K562 (cell line): ENCODE measurements at regions not wholly inside any gene's neighbourhood (a gene's known extent, or its start where the extent isn't known, plus 50 kb on each side); places are given as distances from the start of the nearest gene placed in this dataset.

ENCODE experiments used
- ATAC-seq: fragments of 200-7000 bp; cut with Tn5 transposase; 3 replicates; pipeline ENCODE4 v1.9.1; 2020; ENCODE audit warnings: moderate library complexity
- BruUV-seq: library from RNA; stranded (reverse); fragments of 400-500 nt; replicated peaks from 2 replicates; lab custom pipeline; 2021; lab: Mats Ljungman, UMichigan
- CTCF ChIA-PET: fragments of 300-600 bp; formaldehyde crosslinking; extraction: SDS; loops from one replicate; lab custom pipeline; 2021; ENCODE audit warnings: low intra/inter-chr PET ratio; lab: Yijun Ruan, JAX
- POLR2A ChIA-PET: fragments of 300-600, 350-650 bp; sonication (Branson Sonifier 250); formaldehyde crosslinking; extraction: SDS; loops from one replicate; lab custom pipeline; 2021; ENCODE audit warnings: antibody characterized with exemption, inconsistent platforms; lab: Yijun Ruan, JAX
- DNase-seq, 4 experiments: peaks; one replicate each; pipeline versions ENCODE4 v3.0.0 to v3.0.0-alpha.2; 2011 to 2018; ENCODE audit warnings: low spot score in 3 of 4, mixed read lengths in 3 of 4; ENCODE audit errors: extremely low read depth in 1 of 4
- FAIRE-seq: peaks from 2 replicates; lab custom pipeline; 2011; peaks lifted over from hg19 to GRCh38; lab: Jason Lieb, UNC
- H2AFZ ChIP-seq: 2 replicates; pipeline ENCODE4 v1.6.0; 2011; ENCODE audit warnings: low read depth, low read length, control low read depth, inconsistent platforms
- H3K27ac ChIP-seq: fragments of 200-600 bp; 3 replicates; pipeline ENCODE4 v1.8.0; 2011; ENCODE audit warnings: low read depth, mild to moderate bottlenecking, control low read depth, inconsistent platforms, low read length, moderate library complexity, mixed read lengths; ENCODE audit errors: extremely low read depth
- H3K27me3 ChIP-seq, 2 experiments: fragments of 300-600 bp in 1 of 2; 2 replicates in 1 of 2; 3 replicates in 1 of 2; pipeline versions ENCODE4 v1.6.0 to v1.8.0; 2011; ENCODE audit warnings: inconsistent platforms in 2 of 2, low read length in 2 of 2, mild to moderate bottlenecking in 1 of 2, mixed read lengths in 1 of 2, moderate library complexity in 1 of 2; ENCODE audit not compliant: control insufficient read depth in 2 of 2, insufficient read depth in 2 of 2
- H3K36me3 ChIP-seq: fragments of 300-600 bp; 3 replicates; pipeline ENCODE4 v1.8.0; 2011; ENCODE audit warnings: mild to moderate bottlenecking, low read length, inconsistent platforms; ENCODE audit not compliant: control insufficient read depth, insufficient read depth
- H3K4me1 ChIP-seq, 2 experiments: fragments of 200-600 bp in 1 of 2; replicated peaks in 1 of 2; 2 replicates in 1 of 2; 3 replicates in 1 of 2; pipeline versions ENCODE4 v1.5.1 to v1.8.0; 2011; ENCODE audit warnings: inconsistent platforms in 2 of 2, low read length in 2 of 2, mild to moderate bottlenecking in 1 of 2, mixed read lengths in 1 of 2, moderate library complexity in 1 of 2; ENCODE audit not compliant: control insufficient read depth in 2 of 2, insufficient read depth in 2 of 2
- H3K4me2 ChIP-seq: 2 replicates; pipeline ENCODE4 v1.6.1; 2011; ENCODE audit warnings: low read length, control low read depth, inconsistent platforms, mixed read lengths; ENCODE audit not compliant: insufficient read depth
- H3K4me3 ChIP-seq: fragments of 200-600 bp; sonication (generic), shearing (Covaris generic); 2 replicates; pipeline ENCODE4 v1.5.1; 2016; ENCODE audit warnings: control low read depth, inconsistent platforms
- H3K79me2 ChIP-seq: fragments of 200-600 bp; 3 replicates; pipeline ENCODE4 v1.8.0; 2011; ENCODE audit warnings: low read length, inconsistent platforms; ENCODE audit not compliant: control insufficient read depth, insufficient read depth
- H3K9ac ChIP-seq, 2 experiments: 2 replicates each; pipeline versions ENCODE4 v1.6.0 to v1.6.1; 2011; ENCODE audit warnings: low read depth in 2 of 2, low read length in 2 of 2, control low read depth in 1 of 2, inconsistent platforms in 1 of 2, mild to moderate bottlenecking in 1 of 2, mixed read lengths in 1 of 2; ENCODE audit not compliant: insufficient read depth in 1 of 2
- H3K9me1 ChIP-seq: one replicate; pipeline ENCODE4 v1.6.0; 2011; ENCODE audit warnings: inconsistent platforms, mild to moderate bottlenecking, low read length, moderate library complexity; ENCODE audit not compliant: control insufficient read depth, insufficient read depth
- H3K9me3 ChIP-seq: replicated peaks from 2 replicates; pipeline ENCODE4 v1.5.1; 2011; ENCODE audit warnings: low read depth, low read length, inconsistent platforms; ENCODE audit not compliant: control insufficient read depth, insufficient read depth
- H4K20me1 ChIP-seq: replicated peaks from 2 replicates; pipeline ENCODE4 v1.6.1; 2011; ENCODE audit warnings: low read length, inconsistent platforms, mixed read lengths; ENCODE audit not compliant: control insufficient read depth, insufficient read depth
- FOSL1 ChIP-seq: fragments of 200-800 bp; sonication (Bioruptor generic); conservative IDR thresholded peaks from 2 replicates; pipeline ENCODE4 v1.6.1; 2016; ENCODE audit warnings: missing genetic modification characterization, missing compliant biosample characterization
- FOXJ2 ChIP-seq: fragments of 200-800 bp; sonication (Bioruptor generic); IDR thresholded peaks from 2 replicates; pipeline ENCODE4 v1.6.1; 2016; ENCODE audit warnings: missing genetic modification characterization, missing compliant biosample characterization
- GATA2 ChIP-seq: sonication (generic); formaldehyde crosslinking; IDR thresholded peaks from 2 replicates; pipeline ENCODE4 v1.4.0; 2020; ENCODE audit warnings: mild to moderate bottlenecking, missing genetic modification reagents
- NR2C2 ChIP-seq, 2 experiments: fragments of 200-800 bp in 1 of 2; sonication (Bioruptor generic) in 1 of 2; sonication (generic) in 1 of 2; formaldehyde crosslinking in 1 of 2; IDR thresholded peaks; 2 replicates each; pipeline versions ENCODE4 v1.6.1 to v1.8.0; 2016 to 2022; ENCODE audit warnings: mild to moderate bottlenecking in 1 of 2, missing compliant biosample characterization in 1 of 2, missing genetic modification characterization in 1 of 2, missing genetic modification reagents in 1 of 2
- PCBP1 ChIP-seq: fragments of 200-400 bp; formaldehyde crosslinking; IDR thresholded peaks from 2 replicates; pipeline ENCODE4 v1.6.1; 2018; ENCODE audit warnings: mild to moderate bottlenecking, low read depth, low read length; ENCODE audit not compliant: poor library complexity, severe bottlenecking
- PML ChIP-seq: IDR thresholded peaks from 2 replicates; pipeline ENCODE4 v1.6.1; 2012; ENCODE audit warnings: low read length, inconsistent platforms
- POLR3G ChIP-seq: IDR thresholded peaks from 2 replicates; pipeline ENCODE4 v1.6.1; 2011; ENCODE audit not compliant: insufficient read length, insufficient replicate concordance; ENCODE audit errors: extremely low read depth
- SIX5 ChIP-seq, 2 experiments: IDR thresholded peaks; 2 replicates each; pipeline ENCODE4 v1.6.1; 2011; ENCODE audit warnings: low read length in 2 of 2, borderline replicate concordance in 1 of 2, low read depth in 1 of 2, mild to moderate bottlenecking in 1 of 2, moderate library complexity in 1 of 2; ENCODE audit not compliant: insufficient read depth in 1 of 2
- SMARCC2 ChIP-seq: fragments of 450-650 bp; IDR thresholded peaks from 2 replicates; pipeline ENCODE4 v1.6.1; 2017; ENCODE audit warnings: antibody characterized with exemption, moderate library complexity, mild to moderate bottlenecking, low read depth
- SNIP1 ChIP-seq: fragments of 450-650 bp; IDR thresholded peaks from 2 replicates; pipeline ENCODE4 v1.7.1; 2017; ENCODE audit warnings: low read depth, mild to moderate bottlenecking
- ZNF668 ChIP-seq: fragments of 250-450 bp; sonication (Bioruptor Pico); IDR thresholded peaks from 2 replicates; pipeline ENCODE4 v1.8.0; 2022; ENCODE audit warnings: mild to moderate bottlenecking, inconsistent platforms
- WGBS: fragments of 100-300 bp; shearing (Covaris generic); methylation state at CpG from one replicate; pipeline ENCODE4 v1.1.6; 2016; ENCODE audit warnings: low coverage, mixed read lengths; ENCODE audit not compliant: insufficient coverage; ENCODE audit errors: missing lambda C conversion rate; 5-methylcytosine and 5-hydroxymethylcytosine counted together
- in situ Hi-C: fragments of 300-500 bp; cut with MboI; formaldehyde crosslinking; loops from 4 replicates; pipeline ENCODE4 v1.15.0; 2018; ENCODE audit warnings: inconsistent platforms, mixed read lengths
- intact Hi-C: fragments of 100-400 bp; cut with micrococcal nuclease; formaldehyde crosslinking; loops from 2 replicates; pipeline ENCODE4 v1.14.2; 2022
- TF ChIP-seq, protein P1 (sequence below): fragments of 250-450 bp; sonication (Bioruptor Pico); IDR thresholded peaks from 2 replicates; pipeline ENCODE4 v1.5.0; 2021; ENCODE audit warnings: mild to moderate bottlenecking, moderate library complexity
- TF ChIP-seq, protein P2 (sequence below): sonication (generic); formaldehyde crosslinking; IDR thresholded peaks from 2 replicates; pipeline ENCODE4 v1.8.0; 2022; ENCODE audit warnings: mild to moderate bottlenecking, missing genetic modification reagents

DNA sequence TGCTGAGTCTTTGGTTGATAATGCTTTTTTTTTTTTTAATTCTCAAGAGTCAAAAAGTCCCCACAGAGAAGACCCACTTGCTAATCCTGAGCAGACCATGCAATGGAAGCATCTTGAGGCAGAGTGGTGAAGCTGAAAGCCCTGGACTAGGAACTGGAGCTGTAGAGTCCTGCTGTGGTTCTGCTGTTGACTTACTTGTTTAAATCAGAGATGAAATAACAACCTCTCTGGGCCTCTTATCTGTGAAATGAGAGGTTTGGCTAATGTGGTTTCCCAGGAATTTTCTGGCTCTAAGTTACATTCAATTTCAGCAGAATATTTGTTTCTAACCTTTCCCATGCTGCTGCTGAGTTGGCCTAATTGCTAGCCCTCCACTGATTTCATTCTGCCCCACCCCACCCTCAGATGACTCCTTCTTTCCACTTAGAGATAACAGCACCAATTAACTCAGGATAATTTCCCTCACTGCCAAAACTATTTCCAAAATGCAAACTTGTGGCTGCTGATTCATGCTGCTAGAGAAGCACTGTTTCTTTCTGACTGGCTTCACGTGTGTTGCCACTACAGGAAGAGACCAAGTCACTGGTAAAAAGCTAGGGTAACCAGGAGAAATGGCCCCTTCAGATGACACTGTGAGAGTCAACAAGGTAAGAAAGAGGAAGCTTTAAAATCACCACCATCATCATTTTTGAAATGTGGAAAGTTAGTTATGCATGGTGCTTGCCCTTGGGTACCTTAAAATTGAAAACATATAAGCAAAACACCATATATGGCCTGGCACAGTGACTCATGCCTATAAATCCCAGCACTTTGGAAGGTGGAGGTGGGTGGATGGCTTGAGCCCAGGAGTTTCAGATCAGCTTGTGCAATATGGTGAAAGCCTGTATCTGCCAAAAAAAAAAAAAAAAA, 326.4 kb downstream of the DCHS2 start (continued):
- TF ChIP-seq, protein P1, sequence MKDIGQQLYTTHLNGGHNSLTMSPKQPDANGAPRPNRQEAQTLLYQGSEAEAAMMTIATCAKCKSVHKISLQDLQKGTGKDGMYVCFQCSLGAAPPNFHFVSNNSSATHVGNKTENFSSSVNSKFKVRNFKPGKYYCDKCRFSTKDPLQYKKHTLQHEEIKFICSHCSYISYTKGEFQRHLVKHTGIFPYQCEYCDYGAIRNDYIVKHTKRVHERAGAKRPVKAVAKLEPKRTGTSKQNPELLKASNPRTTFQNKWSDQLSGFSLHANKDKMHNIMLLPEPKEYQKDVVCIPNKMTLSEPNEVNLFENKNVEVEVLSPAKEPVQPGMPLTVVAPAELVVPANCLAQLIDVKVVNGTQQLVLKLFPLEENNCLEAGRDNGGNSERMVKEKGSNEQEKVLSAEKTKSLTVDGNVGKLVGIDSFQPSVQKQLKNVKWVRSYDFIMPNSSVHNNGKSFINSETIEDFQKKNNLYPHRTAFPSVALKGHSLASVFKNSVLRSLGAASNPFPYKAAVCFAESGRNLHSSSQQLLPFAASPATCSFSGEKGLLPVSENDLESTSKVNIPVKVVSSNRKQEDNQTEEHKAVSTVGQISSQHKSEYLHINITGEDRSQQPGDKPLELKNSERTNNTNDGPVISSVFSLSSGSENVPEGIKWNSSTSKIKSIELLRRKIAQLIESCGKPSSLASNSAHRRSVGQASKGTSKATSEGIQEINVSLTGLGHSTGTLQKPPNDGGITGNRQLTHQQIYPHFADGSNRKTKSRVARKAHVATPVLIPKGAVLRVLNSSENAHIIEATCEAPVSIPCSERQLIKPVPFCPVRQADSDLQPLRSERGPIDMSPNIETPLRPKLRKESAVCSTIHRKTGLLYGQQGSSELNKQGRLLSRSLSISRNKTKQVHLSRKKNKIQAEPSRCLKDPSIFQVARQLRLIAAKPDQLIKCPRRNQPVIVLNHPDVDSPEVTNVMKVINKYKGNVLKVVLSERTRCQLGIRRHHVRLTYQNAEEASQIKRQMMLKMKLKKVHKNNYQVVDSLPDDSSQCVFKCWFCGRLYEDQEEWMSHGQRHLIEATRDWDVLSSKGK (CRISPR knock-in tag) = no peak
- TF ChIP-seq PML (no peak), FOXJ2 (tag) (0 out of 2 replicates have a peak, but pooled peaks have one; percentile 21), FOSL1 (peak; percentile 92)

DNA sequence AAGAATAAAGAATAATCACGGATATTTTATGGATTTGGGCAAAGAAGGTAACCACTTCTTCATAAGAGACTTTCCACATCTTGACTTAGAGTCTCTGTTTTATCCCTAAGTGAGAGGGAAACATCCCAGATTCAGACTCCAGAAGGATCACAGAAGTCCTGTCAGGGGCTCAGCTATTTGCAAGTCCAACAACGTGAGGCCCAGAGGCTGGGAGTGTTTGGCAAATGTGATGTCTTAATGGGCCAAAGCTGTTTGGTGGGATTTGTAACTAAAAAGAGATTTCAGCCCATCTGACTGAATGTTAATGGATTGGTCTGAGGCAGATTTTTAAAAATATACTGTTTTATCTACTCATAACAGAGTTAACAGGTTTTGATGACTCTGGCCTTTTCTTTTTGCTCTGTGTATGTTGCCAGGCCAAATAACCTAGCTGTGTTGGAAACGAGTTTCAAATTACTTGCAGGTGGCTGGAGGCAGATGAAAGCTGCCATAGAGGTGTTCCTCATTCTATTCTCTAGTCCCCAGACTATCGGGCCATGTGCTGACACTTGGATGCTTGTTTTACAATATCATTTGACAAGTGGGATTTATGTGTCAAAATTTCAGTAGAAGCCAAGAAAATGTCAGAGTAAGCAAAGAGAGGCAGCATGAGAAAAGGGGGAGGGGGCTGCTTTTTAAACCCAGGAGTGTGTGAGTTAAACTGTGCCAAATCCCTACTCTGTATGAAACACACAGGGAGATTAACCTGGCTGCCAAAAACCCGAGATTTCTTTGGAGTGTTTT, 330.9 kb downstream of the DCHS2 start:
- Histone ChIP-seq H3K9ac (no peak overlapping the region), H4K20me1 (no peaks in the 10 kb centered on the region), H3K36me3 (no peaks in the 10 kb centered on the region), H3K27me3 (0 out of 5 replicates have a peak, but pooled peaks cover 0 to 4% of the 10 kb centered on the region in 2 experiments), H3K4me1 (no peaks in the 10 kb centered on the region; a peak in 1 of 5 replicates), H3K4me2 (no peak overlapping the region), H3K9me1 (no peaks in the 10 kb centered on the region), H3K79me2 (no peaks in the 10 kb centered on the region), H2AFZ (no peak overlapping the region), H3K9me3 (no peaks in the 10 kb centered on the region), H3K4me3 (no peak overlapping the region), H3K27ac (no peak overlapping the region)
- intact Hi-C loops = no loop called here
- FAIRE-seq (no peak), DNase-seq (no peak), ATAC-seq (no peak)
- in situ Hi-C loops = no loop called here
- WGBS = under 1% methylated on average over 5 of the region's 5 CpGs
- no TSS peak for BruUV-seq
- POLR2A ChIA-PET = no interaction called here
- CTCF ChIA-PET = no interaction called here
- TF ChIP-seq GATA2 (CRISPR knock-in tag) (no peak), PCBP1 (no peak), SMARCC2 (no peak), SNIP1 (no peak), POLR3G (no peak), SIX5 (IDR thresholded peaks at IDR 0.05; ENCODE audit: borderline replicate concordance in 1 of 2, insufficient read depth in 1 of 2, low read depth in 1 of 2, low read length in 2 of 2) (no peak), NR2C2 (CRISPR knock-in tag; IDR thresholded peaks at IDR 0.05) (no peak), NR2C2 (tag; IDR thresholded peaks at IDR 0.05) (no peak), ZNF668 (no peak)
- TF ChIP-seq, protein P2, sequence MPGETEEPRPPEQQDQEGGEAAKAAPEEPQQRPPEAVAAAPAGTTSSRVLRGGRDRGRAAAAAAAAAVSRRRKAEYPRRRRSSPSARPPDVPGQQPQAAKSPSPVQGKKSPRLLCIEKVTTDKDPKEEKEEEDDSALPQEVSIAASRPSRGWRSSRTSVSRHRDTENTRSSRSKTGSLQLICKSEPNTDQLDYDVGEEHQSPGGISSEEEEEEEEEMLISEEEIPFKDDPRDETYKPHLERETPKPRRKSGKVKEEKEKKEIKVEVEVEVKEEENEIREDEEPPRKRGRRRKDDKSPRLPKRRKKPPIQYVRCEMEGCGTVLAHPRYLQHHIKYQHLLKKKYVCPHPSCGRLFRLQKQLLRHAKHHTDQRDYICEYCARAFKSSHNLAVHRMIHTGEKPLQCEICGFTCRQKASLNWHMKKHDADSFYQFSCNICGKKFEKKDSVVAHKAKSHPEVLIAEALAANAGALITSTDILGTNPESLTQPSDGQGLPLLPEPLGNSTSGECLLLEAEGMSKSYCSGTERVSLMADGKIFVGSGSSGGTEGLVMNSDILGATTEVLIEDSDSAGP (CRISPR knock-in tag) = no peak
